ENCODE measurements at regions not wholly inside any gene's neighbourhood (a gene's known extent, or its start where the extent isn't known, plus 50 kb on each side); places are given as distances from the start of the nearest gene placed in this dataset.
A peak's percentile ranks its signal among the peaks of the same experiment; 100 is the strongest.

DNA sequence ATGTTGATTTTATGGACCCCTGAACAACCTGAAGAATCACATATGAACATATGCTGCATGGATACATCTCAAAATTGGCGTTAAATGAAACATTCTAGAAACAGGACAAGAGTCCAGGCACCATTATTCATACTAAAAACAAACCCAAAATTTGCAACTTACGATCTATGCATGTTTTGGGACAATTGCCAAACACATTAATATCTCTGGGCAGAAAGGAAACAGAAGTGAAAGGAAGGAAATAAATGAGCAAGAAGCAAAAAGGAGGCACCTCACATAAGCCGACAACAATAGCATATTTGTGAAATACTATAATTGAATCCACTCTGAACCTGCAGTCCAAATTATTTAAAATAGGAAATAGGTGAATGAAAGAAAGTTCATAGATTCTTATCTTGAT is 1505.3 kb downstream of the AACS start:
- DNase-seq: no peak

DNA sequence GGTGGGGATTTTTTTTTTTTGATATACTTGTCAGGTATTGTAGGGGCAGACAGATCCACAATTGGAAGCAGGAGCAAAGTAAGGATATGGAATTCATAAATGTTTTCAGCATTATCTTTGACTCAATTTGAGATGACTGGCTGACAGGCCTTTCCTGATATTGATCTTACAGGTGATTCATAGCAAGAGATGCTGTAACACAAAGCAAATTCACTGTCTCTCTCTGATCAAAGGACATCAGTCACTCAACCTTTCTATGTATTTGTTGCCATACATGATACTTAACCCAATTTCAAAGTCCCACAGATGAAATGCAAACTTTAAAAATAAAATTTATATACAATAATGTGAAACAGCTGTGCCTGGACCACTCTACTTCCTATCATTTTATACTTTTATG is 1506.9 kb downstream of the AACS start:
- DNase-seq: no peak

DNA sequence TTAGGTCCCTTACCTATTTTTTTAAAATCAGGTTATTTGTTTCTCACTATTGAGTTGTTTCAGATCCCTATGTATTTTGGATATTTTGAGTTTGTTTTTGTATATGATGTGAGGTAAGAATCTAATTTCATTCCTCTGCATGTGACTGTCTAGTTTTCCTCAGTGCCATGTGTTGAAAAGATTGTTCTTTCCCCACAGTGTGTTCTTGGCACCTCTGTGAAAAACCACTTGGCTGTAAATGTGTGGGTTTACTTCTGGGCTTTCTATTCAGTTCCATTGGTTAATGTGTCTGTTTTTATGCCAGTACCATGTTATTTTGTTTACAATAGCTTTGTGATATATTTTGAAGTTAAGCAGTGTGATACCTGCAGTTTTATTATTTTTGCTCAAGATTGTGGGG is 1516.4 kb downstream of the AACS start:
- DNase-seq: no peak

DNA sequence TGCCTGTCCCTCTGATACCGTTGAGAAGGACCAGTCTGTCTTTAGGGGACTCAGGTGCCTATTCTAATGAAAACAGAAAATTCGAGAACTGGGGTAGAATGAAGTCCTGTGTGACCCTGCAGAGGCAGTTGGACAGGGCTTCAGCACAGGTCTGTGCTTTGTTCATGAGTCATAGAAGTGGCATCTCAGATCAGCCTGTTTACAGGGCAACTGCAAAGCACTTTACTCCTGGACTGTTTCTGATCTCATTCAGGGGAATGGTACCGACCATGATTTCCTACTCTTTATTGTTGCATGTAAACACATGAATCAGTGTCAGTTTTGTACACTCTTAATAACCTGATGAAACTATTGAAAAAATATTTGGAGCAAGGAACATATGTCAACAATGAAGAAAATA is 1517.0 kb downstream of the AACS start:
- no peak for DNase-seq

DNA sequence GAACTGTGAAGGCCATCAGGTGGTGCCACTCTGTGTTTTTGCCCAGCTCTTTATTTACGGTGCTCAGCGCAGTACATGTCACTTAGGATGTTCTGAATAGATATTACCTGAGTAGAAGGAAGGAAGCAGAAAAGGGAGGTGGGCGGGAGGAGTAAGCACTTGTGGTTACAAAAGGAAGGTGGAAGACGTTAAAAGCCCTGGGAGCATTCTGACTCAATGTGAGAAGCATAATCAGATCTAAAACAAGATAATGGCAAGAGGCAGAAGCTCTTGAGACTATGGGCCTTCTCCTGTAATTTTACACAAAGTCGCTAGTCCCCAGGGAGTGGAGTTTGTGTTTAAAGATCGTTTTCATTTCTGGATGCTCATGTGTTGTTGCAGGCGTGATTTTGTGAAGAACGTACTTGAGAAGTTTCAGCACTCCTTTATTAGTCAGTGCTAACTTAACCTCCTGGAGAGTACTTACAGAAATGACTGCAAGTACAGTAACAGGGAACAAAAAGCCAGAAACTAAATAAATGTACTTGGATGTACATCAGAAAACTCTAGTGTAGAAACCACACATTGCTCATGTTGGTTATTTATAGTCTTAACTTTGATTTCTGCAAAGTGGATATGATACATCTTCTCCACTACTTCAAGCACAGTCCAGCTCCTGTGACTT is 1523.5 kb downstream of the AACS start:
- DNase-seq: no peak

DNA sequence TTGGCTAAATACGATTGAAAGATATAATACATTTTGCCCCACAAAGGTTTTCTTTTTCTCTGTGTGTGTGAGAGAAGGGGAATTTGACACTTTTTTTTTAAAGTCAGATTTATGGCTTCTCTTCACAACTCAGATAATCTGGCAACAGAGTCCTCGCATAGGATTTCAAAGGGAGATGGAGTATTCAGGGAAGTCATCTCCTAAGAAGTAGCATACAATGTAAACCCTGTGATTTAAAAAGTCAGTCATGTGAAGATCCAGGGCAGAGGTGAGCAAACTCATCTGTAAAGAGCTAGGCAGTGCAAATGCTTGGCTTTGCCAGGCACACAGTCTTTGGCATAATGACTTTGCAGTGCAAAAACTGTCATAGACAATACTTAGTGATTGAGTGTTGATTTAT is 1526.3 kb downstream of the AACS start:
- DNase-seq: no peak

DNA sequence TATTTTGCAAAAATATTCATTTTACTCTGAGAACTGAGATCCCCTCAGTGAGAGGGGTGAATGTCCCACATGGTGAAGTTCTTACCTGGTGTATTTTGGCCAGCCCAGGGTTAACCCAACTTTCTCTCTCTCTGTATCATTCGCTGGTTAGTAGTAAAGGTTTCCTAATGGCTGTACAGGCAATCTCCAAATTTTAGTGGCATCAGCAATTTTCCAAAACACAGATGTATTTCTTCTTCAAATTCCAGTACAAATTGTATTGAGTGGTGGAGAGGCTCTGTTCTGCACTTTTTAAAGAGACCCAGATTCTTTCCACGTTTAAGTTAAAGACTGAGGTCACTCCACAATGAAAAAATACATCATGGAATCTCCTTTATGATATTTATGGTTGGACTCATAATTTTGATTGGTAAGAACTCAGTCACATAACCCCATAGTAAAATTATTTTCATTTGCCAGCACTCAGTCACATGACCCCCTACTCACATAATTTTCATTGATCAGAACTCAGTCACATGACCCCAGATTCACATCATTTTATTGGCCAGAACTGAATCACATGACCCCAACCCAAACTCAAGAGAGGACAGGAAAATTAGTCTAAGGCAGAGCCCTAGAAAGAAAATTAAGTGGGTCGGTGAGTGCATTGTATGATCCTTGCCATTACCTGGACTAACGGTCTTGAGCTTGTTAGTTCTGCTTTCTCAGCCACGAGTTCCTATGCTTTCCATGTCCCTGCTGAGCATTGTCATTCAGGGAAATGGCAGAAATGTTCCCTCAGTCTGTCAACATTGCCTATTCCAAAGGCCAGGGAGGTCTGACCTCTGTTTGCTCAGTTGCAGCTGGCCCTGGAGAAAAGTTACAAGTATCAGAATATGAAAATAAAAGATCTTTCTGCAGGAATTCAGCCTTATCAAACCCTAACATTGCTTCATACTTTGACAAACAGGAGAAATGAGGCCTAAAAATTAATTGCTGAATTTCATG is 1536.2 kb downstream of the AACS start:
- no peak for DNase-seq

DNA sequence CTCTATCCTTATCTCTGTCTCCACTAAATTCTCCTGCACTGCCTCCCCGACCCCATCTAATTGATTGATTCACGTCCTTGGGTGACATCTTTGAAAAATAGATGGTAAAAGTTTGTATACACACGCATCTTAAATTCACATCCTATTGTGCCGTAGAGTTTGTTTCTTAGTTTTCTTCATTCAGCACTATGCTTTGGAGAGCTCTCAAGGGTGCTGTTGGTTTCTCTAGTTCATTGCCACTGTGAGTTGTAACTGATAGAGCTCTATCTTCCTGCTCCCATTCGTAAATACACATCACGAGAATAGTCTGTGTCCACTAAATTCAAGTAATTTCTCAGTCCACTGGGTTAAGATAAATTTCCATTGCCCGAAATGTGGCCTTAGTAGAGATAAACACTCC is 1537.4 kb downstream of the AACS start:
- DNase-seq: no peak

DNA sequence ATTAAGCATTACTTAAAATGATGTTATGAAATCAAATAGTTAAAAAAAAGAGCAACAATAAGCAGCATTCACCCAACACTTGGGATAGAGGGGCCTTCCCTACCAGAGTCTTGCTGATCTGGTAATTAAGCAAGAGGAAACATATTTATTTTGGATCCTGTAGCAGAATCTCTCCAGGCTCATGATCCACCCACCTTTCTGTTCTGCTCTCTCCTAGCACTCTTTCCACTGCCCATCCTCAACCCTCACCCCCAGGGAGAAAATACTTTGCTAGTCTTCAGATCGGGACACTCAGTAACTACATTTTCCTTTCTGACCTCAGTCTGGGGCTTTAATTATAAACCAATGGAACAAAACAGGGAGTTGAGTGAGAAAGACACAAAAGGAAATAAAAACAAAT is 1541.9 kb downstream of the AACS start:
- no peak for DNase-seq

DNA sequence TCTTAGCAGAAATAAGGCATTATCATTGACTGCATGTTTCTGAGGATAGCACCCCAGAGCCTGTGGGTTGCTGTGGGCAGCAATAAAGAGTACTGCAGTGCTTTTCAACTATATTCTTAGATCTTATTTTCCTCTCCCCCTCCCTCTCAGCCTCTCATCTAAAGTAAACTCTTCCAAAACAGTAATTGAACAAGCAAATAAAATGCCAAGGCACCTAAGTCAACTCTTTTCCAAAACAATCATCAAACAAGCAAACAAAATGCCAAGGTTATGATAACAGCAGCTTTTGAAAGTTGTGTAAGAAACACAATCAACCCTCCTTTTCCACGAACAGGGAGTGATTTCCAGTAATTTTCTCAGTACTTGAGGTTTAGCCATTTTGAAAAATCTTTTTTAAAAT is 1542.6 kb downstream of the AACS start:
- no peak for DNase-seq

DNA sequence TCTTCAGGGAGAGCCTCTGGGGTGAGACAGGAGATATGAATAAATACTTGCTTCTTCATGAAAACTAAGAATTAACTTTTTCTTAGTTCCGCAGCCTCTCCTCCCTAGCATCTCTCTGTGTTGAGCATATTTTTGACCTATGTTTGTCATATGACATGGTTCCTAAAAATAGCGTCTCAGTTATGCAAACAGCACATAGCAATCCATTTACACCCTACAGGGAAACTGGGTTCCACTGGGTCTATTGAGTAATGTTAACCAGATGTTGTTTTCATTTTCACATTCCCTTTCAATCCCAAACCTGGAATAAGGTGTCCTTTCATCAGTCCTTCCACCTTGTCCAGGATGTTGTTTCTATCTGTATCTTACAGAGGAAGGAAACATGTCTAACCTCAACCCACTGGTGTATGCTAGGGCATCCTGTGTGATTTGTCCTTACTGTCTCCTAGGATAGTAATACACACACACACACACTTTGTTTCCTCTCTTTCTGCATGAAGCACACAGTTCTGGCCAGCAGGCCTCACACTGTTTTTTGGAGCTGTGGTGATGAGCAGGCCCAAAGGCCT is 1543.5 kb downstream of the AACS start:
- peak in 1 of 3 donors; percentile 7 for DNase-seq

DNA sequence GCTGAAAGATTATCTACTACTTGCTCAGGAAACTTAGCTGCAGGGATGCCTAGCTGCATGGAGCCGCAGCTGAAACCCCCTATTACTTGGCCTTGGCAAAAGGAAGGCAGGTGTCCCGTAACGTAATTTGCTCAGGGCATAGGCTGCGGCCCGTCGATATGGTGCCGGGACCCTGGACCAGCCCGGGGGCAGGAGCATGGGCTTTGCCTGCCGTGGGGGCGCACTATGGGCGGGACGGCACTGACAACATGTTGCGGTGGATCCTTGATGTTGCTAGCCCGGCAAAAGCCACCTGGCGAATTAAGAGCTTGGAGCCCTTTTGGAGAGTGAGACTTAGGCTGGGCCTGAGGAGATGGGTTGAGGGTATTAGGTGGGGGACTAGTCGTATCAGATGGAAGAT is 1551.2 kb downstream of the AACS start:
- DNase-seq: no peak

DNA sequence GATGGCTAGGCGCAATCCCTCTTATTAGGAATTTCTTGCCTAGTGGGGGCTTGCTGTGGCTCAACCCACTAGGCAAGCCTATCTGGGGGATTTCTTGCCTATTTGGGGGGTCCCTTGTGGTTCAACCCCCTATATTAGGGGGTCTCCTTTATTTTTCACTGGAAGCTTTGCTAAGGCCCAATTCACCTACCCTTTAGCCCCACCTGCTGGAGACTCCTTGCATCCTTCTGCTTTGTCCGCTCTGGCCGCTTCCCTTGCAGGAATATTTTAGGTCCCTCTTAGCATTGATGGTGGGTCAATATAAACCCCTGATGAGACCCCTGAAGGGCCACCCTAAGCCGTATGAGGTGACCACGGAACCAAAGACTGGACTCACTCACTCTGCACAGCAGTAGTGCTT is 1552.1 kb downstream of the AACS start:
- no peak for DNase-seq

DNA sequence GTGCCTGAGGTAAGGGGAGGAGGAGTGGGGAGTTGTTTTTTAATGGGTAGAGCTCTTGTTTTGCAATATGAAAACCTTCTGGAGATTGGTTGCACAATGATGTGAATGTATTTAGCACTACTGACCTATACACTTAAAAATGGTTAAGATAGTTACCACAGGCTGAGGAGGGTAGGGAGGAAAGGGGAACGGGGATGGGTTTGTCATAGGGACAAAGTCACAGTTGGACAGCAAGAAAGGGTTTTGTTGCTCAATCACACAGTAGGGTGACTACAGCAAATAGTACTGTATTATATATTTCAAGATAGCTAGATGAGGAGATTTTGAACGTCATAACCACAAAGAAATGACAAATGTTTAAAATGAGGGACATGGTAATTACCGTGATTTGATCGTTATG is 1562.4 kb downstream of the AACS start:
- no peak for DNase-seq

DNA sequence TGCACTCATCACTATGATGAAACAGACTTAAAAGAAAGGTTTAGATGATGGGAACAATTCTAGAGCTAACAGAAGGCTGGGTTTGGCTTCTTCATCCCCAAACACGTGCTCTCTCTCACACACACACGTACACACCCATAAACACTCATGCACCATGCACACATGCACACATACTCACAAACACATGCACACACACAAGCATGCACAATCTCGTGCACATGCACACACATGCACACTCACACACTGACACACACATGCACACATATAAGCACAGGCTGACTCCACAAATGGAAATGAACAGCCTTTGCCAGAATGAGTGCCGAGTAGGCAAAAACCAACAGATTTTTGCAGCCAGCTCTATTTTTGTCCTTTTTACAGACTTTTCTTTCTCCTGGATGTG is 1571.6 kb downstream of the AACS start:
- peak in 1 of 3 donors; percentile 4 for DNase-seq

DNA sequence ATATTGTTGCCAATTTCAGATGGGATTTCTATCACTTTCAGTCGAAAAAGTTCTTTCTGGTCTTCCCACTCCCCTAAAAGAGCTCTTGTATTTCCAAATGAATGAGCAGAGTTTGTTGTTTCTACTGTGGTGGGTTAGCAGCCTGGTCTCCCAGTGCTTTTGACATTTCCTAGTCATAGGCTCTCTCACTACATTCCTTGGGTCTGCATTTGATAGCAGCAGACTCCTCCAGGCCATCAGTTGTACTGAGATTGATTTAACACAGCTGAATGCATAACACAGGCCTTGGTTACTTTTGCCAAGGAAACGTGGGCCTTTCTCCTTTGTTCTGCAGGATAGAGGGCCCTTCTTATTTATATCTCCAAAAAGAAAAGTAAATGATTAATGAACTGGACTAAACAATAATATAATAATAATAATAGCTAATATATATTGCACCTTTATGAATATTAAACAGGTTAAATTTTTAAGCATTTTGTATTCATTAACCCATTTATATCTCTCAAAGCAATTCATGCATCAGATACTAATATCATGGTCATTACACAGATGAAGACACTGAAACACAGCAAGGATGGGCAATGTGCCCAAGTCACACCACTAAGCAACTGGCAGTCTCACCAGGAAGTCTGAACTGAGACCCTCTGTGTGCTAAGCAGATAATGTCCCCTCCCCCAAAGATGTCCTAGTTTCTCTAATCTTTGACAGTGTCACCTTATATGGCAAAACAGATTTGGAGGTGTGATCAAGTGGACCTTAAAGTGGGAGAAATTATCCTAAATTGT is 1579.2 kb downstream of the AACS start:
- DNase-seq: no peak

DNA sequence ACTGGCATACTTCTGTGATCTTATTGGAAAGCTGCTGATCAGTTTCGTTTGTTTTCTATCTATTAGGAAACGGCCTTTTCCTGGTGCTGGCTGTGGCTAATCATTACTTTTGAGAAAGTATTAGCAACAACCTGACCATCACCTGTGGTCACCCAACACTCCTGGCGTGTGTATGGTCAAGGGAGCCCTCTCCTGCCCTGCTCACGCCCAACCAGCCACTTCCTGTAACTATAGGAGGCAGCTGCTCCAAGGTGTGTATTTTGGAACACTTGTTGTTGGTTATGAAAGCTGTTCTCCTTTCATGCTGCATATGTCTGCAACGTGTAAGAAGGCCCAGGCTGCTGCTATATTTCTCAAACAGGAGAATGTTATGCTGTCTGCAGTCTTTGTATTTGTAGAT is 1582.8 kb downstream of the AACS start:
- DNase-seq: no peak

DNA sequence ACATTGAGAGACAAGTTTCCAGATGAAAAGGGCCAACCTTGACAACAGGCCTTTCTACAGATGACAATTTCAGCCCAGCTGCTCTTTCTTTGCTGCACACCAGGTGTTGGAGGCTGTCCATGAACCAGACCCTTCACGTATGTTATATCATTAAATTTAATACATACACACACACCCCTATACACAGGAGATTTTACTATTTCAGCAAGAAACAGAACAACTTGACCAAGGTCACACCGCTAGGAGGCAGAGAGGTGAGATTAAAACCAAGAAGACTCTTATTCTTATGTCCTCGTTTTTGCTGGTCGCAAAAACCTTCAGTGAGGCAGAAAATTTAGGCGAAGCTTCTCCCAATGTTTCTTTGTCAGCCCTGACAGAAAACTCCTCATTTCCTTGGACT is 1585.9 kb downstream of the AACS start:
- no peak for DNase-seq

DNA sequence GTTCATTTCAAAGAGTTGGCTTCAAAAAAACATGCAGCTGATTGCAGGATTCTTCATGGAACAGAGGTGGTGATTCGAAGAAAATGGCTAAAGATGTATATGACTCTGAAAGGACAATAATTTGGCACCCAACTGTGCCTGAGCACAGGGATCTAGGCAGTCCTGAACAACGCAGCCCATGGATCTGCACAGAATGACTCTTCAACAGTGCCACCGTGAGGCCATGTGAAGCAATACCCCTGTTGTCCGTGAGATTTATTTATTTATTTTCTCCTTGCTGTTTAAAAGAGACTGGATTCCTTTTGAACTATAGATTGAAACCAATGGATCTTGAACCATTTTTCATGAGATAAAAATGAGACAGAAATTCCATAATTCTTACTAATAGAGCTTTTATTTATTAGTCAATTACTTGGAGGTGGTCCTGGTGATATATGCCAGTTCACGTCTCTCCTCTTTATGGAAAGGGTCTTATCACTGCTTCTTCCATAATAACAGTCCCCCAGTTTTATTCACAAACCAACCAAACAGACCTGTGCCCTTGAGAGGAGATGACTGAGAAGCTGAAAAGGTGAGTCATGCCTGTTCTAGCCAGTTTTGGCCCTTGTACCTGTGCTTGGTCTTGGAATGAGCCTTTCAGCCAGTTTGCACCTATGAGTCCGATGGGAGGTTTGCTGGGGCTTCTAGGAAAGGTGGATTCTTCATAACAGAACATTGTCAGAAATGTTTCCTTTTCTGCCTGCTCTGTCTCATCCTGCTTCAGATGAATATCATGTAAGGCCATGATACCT is 1598.3 kb downstream of the AACS start:
- no peak for DNase-seq

DNA sequence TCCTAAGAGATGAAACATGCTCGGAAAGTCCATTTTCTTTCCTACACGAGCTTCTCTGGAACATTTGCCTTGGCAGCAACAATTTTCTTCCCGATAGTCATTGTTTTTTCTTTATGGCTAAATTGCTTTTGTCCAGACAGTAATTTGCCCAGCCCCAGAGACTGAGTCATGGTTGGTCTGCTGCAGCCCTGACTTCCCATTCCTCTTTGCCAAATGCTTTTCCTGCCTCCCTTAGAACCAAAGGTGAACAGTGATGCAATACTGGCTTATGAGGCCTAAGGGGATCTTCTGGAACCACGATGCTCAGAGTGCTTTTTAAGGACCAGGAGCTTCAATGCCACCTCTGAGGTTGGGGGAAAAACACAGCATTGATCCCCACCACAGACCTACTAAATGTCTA is 1599.6 kb upstream of the TMEM132C start:
- peak in 1 of 3 donors; percentile 44 for DNase-seq

DNA sequence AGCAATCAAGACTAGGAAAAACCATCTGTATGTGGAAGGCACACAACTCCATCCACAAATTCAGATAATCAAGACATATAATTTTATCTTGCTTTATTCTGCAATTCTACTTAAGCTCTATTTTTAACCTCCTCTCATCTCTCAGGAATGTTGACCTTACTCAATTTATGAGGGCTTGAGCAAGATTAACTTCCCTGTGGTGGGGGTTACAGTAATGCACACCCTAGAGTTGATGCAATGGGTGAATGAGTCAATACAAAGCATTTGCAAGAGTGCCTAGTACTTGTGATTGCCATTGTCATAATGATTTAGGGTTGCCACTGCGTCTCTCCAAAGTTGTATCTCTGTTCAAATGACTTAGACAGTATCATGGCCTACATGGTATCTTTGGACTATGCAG is 1598.4 kb upstream of the TMEM132C start:
- DNase-seq: peak in 1 of 3 donors; percentile 67

All from muscle of back (tissue), 3 donors.